Ovary (tissue), 7 donors: ENCODE measurements at regions not wholly inside any gene's neighbourhood (a gene's known extent, or its start where the extent isn't known, plus 50 kb on each side); places are given as distances from the start of the nearest gene placed in this dataset.

Source experiments
- DNase-seq, 5 donors: peaks; one replicate each; pipeline ENCODE4 v3.0.0-alpha.2; 2019 to 2020
- H3K27ac ChIP-seq, 2 donors: fragments of 200-600 bp; one replicate each; pipeline versions ENCODE4 v1.5.1 to v1.8.0; 2019 to 2022
- H3K27me3 ChIP-seq: fragments of 200-600 bp; one replicate; pipeline ENCODE4 v1.8.0; 2022
- H3K36me3 ChIP-seq: fragments of 200-600 bp; sonication (generic); one replicate; pipeline ENCODE4 v1.5.1; 2019
- H3K4me1 ChIP-seq: one replicate; pipeline ENCODE4 v1.8.1; 2013; ENCODE audit warnings: mild to moderate bottlenecking, moderate library complexity; ENCODE audit not compliant: insufficient read depth
- H3K4me3 ChIP-seq: fragments of 200-600 bp; sonication (generic); one replicate; pipeline ENCODE4 v1.5.1; 2017
- H3K9me3 ChIP-seq, 2 donors: fragments of 200-600 bp in 1 of 2; sonication (generic) in 1 of 2; one replicate each; pipeline versions ENCODE4 v1.5.1 to v1.8.1; 2013 to 2019; ENCODE audit warnings: mild to moderate bottlenecking in 1 of 2, moderate library complexity in 1 of 2
- EP300 ChIP-seq: sonication (generic); formaldehyde crosslinking; IDR thresholded peaks from one replicate; pipeline ENCODE4 v1.6.1; 2017; ENCODE audit warnings: antibody characterized with exemption
- POLR2A ChIP-seq: fragments of 450-650 bp; IDR thresholded peaks from one replicate; pipeline ENCODE4 v1.6.1; 2017; ENCODE audit warnings: antibody characterized with exemption, mild to moderate bottlenecking, moderate library complexity
- WGBS, 3 donors: extraction: QIAGEN DNeasy Blood & Tissue Kit in 1 of 3; methylation state at CpG; one replicate each; pipeline versions ENCODE4 v1.1.5 to v1.1.7; 2013 to 2017; 5-methylcytosine and 5-hydroxymethylcytosine counted together
- intact Hi-C, 4 donors: fragments of 100-400 bp; cut with DNase I; formaldehyde crosslinking; loops; one replicate each; pipeline versions ENCODE4 v1.11.0 to v1.15.1; 2022 to 2023
- TF ChIP-seq, protein P1 (sequence below), 3 donors: fragments of 450-650 bp in 2 of 3; fragments of 200-600 bp in 1 of 3; IDR thresholded peaks; one replicate each; pipeline versions ENCODE4 v1.5.1 to v1.8.0; 2016 to 2022; ENCODE audit warnings: antibody characterized with exemption in 3 of 3, mild to moderate bottlenecking in 1 of 3
- donor health status: DM: no; HTN: no; CAD: no; lungs with moderate emphysema.
- donor health status: DM: no; HTN: no; CAD: no.
- donor health status: Bipolar disorder and iron deficiency.
- donor health status: DM: no; HTN: no; CAD: no.
- donor health status: DM: yes; HTN: yes; CAD: no.

DNA sequence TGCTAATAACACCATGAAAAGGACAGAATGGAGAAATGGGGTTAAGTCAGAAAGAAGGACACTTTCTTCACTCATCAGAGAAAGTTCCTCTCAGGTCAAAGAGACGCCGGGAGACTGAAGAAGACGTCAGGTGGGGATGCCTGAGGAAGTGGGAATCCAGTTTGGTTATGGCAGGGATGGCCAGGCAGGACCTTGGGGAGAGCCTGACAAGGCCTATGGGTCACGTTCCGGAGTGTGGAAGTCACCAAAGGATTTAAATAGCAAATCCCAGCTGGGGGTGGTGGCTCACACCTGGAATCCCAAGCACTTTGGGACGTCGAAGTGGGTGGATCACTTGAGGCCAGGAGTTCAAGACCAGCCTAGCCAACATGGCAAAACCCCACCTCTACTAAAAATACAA, 432.7 kb upstream of the SMIM21 start:
- Histone ChIP-seq H3K4me1 (no peaks in the 10 kb centered on the region), H3K4me3 (no peak overlapping the region), H3K27ac (no peak overlapping the region), H3K36me3 (no peaks in the 10 kb centered on the region), H3K9me3 (no peaks in the 10 kb centered on the region), H3K27me3 (no peaks in the 10 kb centered on the region)
- intact Hi-C loops: no loop called here
- no peak for DNase-seq
- WGBS, 3 donors: 82 to 88% (median 86%) methylated on average over 7 of the region's 7 CpGs
- TF ChIP-seq, protein P1, sequence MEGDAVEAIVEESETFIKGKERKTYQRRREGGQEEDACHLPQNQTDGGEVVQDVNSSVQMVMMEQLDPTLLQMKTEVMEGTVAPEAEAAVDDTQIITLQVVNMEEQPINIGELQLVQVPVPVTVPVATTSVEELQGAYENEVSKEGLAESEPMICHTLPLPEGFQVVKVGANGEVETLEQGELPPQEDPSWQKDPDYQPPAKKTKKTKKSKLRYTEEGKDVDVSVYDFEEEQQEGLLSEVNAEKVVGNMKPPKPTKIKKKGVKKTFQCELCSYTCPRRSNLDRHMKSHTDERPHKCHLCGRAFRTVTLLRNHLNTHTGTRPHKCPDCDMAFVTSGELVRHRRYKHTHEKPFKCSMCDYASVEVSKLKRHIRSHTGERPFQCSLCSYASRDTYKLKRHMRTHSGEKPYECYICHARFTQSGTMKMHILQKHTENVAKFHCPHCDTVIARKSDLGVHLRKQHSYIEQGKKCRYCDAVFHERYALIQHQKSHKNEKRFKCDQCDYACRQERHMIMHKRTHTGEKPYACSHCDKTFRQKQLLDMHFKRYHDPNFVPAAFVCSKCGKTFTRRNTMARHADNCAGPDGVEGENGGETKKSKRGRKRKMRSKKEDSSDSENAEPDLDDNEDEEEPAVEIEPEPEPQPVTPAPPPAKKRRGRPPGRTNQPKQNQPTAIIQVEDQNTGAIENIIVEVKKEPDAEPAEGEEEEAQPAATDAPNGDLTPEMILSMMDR (IDR thresholded peaks at IDR 0.05): no peak
- no peak for TF ChIP-seq EP300
- no peak for TF ChIP-seq POLR2A

DNA sequence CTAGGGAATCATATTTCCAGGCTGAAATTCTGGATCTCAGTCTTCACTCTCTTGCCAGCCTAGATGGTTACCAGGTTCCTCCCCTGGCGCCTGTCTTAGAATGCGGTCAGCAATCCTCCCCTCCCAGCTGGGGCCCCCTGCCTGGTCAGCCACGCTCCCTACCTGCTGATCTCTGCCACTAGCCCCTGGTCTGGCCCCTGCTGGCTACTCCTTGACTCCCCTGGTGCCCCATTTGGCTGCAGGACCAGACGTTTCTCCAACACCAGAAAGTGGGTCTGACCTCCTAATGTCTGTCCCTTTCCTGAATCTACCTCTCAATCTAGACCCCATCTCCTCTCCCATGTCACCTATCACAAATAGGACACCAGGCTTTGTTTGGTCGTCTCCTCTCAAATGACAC, 432.0 kb upstream of the SMIM21 start:
- H3K27me3 ChIP-seq: no peaks in the 10 kb centered on the region
- no peak overlapping the region for H3K4me3 ChIP-seq
- intact Hi-C loops: no loop called here
- no peak overlapping the region for H3K27ac ChIP-seq
- H3K4me1 ChIP-seq: no peaks in the 10 kb centered on the region
- no peak for DNase-seq
- TF ChIP-seq EP300 (no peak), POLR2A (no peak)
- TF ChIP-seq, protein P1 (IDR thresholded peaks at IDR 0.05): no peak
- no peaks in the 10 kb centered on the region for H3K9me3 ChIP-seq
- no peaks in the 10 kb centered on the region for H3K36me3 ChIP-seq
- WGBS, 3 donors: 87 to 92% (median 90%) methylated on average over 5 of the region's 5 CpGs

DNA sequence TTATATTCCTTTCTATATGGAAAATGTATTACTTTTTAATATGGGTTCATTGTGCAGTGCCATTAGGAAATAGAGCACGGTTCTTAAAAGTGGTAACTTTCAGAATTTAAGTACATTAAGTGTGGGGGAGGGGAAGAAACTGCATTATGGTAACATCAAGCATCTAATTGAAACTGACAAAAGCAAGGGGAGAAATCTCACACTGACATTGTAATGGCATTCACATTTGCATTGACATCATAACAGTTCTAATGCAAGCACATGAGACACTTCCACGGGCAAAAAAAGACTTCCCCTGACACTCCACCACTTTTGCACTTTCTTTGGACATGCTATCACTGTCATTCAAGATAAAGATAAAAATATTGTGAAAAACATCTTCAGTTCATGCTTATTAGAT, 431.3 kb upstream of the SMIM21 start:
- intact Hi-C loops: no loop called here
- DNase-seq: no peak
- Histone ChIP-seq H3K27me3 (no peaks in the 10 kb centered on the region), H3K27ac (no peak overlapping the region), H3K4me3 (no peak overlapping the region), H3K4me1 (no peaks in the 10 kb centered on the region), H3K9me3 (no peaks in the 10 kb centered on the region), H3K36me3 (no peaks in the 10 kb centered on the region)
- WGBS, 3 donors: 66 to 79% (median 73%) methylated on average over 2 of the region's 2 CpGs
- TF ChIP-seq EP300 (no peak), POLR2A (no peak)
- TF ChIP-seq, protein P1 (IDR thresholded peaks at IDR 0.05): no peak

DNA sequence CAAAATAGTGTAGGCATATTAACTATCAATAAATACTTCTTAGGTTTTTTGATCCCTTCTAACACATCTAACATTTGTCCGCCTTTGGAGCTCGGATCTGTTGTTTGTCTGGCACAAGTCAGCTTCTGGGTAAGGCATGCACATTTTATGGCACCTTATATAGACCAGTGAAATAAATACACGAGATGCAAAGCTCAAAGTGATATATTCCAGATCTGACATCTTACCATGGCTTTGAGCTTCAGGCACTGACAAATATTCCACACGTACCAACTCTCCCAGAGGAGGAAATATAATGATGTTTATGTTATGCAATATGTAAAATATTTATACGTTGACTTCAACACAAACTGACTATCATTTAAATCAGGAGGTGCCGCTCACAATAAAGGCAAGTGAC, 430.1 kb upstream of the SMIM21 start:
- intact Hi-C loops: no loop called here
- DNase-seq: no peak
- H3K27me3 ChIP-seq: no peaks in the 10 kb centered on the region
- H3K4me1 ChIP-seq: no peaks in the 10 kb centered on the region
- no peaks in the 10 kb centered on the region for H3K9me3 ChIP-seq
- no peak for TF ChIP-seq POLR2A
- no peak for TF ChIP-seq EP300
- TF ChIP-seq, protein P1 (IDR thresholded peaks at IDR 0.05): no peak
- whole genome bisulfite sequencing, 3 donors: 78 to 87% (median 86%) methylated on average over 6 of the region's 6 CpGs
- no peak overlapping the region for H3K4me3 ChIP-seq
- H3K27ac ChIP-seq: no peak overlapping the region
- H3K36me3 ChIP-seq: no peaks in the 10 kb centered on the region

DNA sequence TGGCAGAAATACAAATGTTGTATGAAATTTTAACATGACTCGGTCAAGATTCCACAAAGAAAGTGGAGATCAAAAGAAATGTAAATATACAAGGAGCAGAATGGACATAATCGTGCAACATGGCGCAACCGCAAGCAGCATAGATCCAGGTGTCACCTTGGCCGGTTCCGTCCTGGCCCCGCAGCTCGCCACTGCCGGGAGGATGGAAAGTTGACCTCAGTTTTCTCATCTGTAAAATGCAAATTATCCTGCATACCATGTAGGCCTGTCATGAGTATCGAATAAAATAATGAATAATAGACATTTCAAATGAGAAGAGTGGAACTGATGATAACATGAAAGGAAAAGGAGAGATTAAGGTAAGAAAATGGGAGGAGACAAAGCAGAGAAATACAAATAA, 427.3 kb upstream of the SMIM21 start:
- H3K4me1 ChIP-seq: no peaks in the 10 kb centered on the region
- H3K4me3 ChIP-seq: no peak overlapping the region
- intact Hi-C loops: no loop called here
- no peak overlapping the region for H3K27ac ChIP-seq
- no peaks in the 10 kb centered on the region for H3K9me3 ChIP-seq
- H3K36me3 ChIP-seq: no peaks in the 10 kb centered on the region
- 94 to 96% (median 96%) methylated on average over 10 of the region's 10 CpGs for WGBS, 3 donors
- H3K27me3 ChIP-seq: no peaks in the 10 kb centered on the region
- no peak for DNase-seq
- TF ChIP-seq EP300: no peak
- TF ChIP-seq, protein P1 (IDR thresholded peaks at IDR 0.05): no peak
- no peak for TF ChIP-seq POLR2A
